Natural killer cell (primary cell): ENCODE measurements at regions not wholly inside any gene's neighbourhood (a gene's known extent, or its start where the extent isn't known, plus 50 kb on each side); places are given as distances from the start of the nearest gene placed in this dataset.

Experiments
- ATAC-seq, 3 donors: fragments of 150-1000 bp in 2 of 3; fragments of 200-7000 bp in 1 of 3; cut with Tn5 transposase; 1 replicate in 1 of 3; 2 replicates in 2 of 3; pipeline ENCODE4 v1.10.0; 2021; ENCODE audit warnings: mild to moderate bottlenecking in 2 of 3, moderate library complexity in 2 of 3
- DNase-seq, 2 donors: peaks; one replicate each; pipeline versions ENCODE4 v3.0.0 to v3.0.0-alpha.2; 2013 to 2021; ENCODE audit warnings: mixed read lengths in 1 of 2
- H3K27ac ChIP-seq: one replicate; pipeline ENCODE4 v1.5.1; 2013; ENCODE audit warnings: mild to moderate bottlenecking, low read length
- H3K27me3 ChIP-seq: one replicate; pipeline ENCODE4 v1.6.1; 2013; ENCODE audit warnings: low read length; ENCODE audit not compliant: control insufficient read depth, insufficient read depth
- H3K36me3 ChIP-seq: one replicate; pipeline ENCODE4 v1.6.1; 2013; ENCODE audit warnings: low read length; ENCODE audit not compliant: control insufficient read depth, insufficient read depth
- H3K4me1 ChIP-seq: one replicate; pipeline ENCODE4 v1.6.1; 2013; ENCODE audit warnings: low read length; ENCODE audit not compliant: control insufficient read depth, insufficient read depth
- H3K4me3 ChIP-seq: one replicate; pipeline ENCODE4 v1.5.1; 2013; ENCODE audit warnings: low read length
- H3K9me3 ChIP-seq: one replicate; pipeline ENCODE4 v1.6.1; 2013; ENCODE audit warnings: low read length; ENCODE audit not compliant: control insufficient read depth, insufficient read depth
- H3K27ac Mint-ChIP-seq, 2 donors: one replicate each; pipeline ENCODE4 v1.8.0; 2022; ENCODE audit warnings: mild to moderate bottlenecking in 2 of 2, mixed read lengths in 2 of 2, moderate library complexity in 1 of 2
- H3K27me3 Mint-ChIP-seq, 2 donors: one replicate each; pipeline ENCODE4 v1.8.0; 2022; ENCODE audit warnings: low read depth in 2 of 2, mixed read lengths in 2 of 2
- H3K36me3 Mint-ChIP-seq: one replicate; pipeline ENCODE4 v1.8.0; 2022; ENCODE audit warnings: mixed read lengths
- H3K4me1 Mint-ChIP-seq, 2 donors: one replicate each; pipeline ENCODE4 v1.8.0; 2022; ENCODE audit warnings: mixed read lengths in 2 of 2
- H3K4me3 Mint-ChIP-seq: one replicate; pipeline ENCODE4 v1.8.0; 2022; ENCODE audit warnings: mild to moderate bottlenecking, moderate library complexity, mixed read lengths
- H3K9me3 Mint-ChIP-seq, 2 donors: one replicate each; pipeline ENCODE4 v1.8.0; 2022; ENCODE audit warnings: mixed read lengths in 2 of 2
- WGBS: methylation state at CpG from one replicate; pipeline ENCODE4 v1.1.7; 2013; ENCODE audit warnings: missing lambda C conversion rate; ENCODE audit not compliant: insufficient coverage; 5-methylcytosine and 5-hydroxymethylcytosine counted together
- intact Hi-C: fragments of 100-400 bp; cut with micrococcal nuclease; formaldehyde crosslinking; loops from one replicate; pipeline ENCODE4 v1.14.2; 2022
- TF ChIP-seq, protein P1 (sequence below): fragments of 200-600 bp; IDR thresholded peaks from one replicate; pipeline ENCODE4 v1.8.0; 2022; ENCODE audit warnings: antibody characterized with exemption

DNA sequence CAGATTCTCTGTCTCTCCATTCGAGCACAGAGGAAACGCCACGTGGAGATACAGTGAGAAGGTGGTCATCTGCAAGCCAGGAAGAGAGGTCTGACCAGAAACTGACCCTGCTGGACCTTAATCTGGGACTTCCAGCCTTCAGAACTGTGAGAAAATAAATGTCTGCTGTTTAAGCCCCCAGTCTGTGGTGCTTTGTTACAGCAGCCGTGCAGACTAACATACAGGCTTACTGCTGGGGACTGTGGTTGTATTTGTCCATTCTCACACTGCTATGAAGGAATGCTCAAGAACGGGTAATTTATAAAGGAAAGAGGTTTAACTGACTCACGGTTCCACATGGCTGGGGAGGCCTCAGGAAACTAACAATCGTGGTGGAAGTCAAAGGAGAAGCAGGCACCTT, 432.7 kb downstream of the IRS1 start:
- Mint-ChIP-seq H3K27me3 (no peaks in the 10 kb centered on the region), H3K36me3 (no peaks in the 10 kb centered on the region), H3K4me3 (no peak overlapping the region), H3K9me3 (peaks cover 6 to 15% of the 10 kb centered on the region in 2 donors), H3K27ac (no peak overlapping the region), H3K4me1 (no peaks in the 10 kb centered on the region)
- WGBS = 58% methylated on average over 7 of the region's 7 CpGs
- DNase-seq (no peak), ATAC-seq (no peak)
- no peaks in the 10 kb centered on the region for H3K4me1 ChIP-seq
- no peaks in the 10 kb centered on the region for H3K36me3 ChIP-seq
- H3K27ac ChIP-seq = no peak overlapping the region
- H3K27me3 ChIP-seq = no peaks in the 10 kb centered on the region
- intact Hi-C loops = no loop called here
- H3K4me3 ChIP-seq = no peak overlapping the region
- no peaks in the 10 kb centered on the region for H3K9me3 ChIP-seq
- TF ChIP-seq, protein P1, sequence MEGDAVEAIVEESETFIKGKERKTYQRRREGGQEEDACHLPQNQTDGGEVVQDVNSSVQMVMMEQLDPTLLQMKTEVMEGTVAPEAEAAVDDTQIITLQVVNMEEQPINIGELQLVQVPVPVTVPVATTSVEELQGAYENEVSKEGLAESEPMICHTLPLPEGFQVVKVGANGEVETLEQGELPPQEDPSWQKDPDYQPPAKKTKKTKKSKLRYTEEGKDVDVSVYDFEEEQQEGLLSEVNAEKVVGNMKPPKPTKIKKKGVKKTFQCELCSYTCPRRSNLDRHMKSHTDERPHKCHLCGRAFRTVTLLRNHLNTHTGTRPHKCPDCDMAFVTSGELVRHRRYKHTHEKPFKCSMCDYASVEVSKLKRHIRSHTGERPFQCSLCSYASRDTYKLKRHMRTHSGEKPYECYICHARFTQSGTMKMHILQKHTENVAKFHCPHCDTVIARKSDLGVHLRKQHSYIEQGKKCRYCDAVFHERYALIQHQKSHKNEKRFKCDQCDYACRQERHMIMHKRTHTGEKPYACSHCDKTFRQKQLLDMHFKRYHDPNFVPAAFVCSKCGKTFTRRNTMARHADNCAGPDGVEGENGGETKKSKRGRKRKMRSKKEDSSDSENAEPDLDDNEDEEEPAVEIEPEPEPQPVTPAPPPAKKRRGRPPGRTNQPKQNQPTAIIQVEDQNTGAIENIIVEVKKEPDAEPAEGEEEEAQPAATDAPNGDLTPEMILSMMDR = no peak

DNA sequence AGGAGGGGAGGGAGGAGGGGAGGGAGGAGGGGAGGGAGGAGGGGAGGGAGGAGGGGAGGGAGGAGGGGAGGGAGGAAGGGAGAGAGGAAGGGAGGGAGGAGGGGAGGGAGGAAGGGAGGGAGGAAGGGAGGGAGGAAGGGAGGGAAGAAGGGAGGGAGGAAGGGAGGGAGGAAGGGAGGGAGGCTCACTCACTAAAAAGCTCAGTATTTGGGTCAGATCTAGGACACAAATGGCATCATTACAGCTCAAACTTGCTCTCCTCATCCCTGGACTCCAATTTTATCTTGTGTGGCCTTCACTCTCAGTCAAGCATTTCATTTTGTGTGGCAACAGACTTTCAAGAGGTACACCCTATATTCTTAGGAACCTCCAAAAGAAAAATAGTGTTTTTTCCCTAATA, 435.4 kb downstream of the IRS1 start:
- H3K36me3 ChIP-seq = no peaks in the 10 kb centered on the region
- Mint-ChIP-seq H3K4me3 (no peak overlapping the region), H3K27ac (no peak overlapping the region), H3K36me3 (no peaks in the 10 kb centered on the region), H3K27me3 (no peaks in the 10 kb centered on the region), H3K4me1 (no peaks in the 10 kb centered on the region), H3K9me3 (peaks cover 10 to 11% of the 10 kb centered on the region in 2 donors)
- H3K27me3 ChIP-seq = no peaks in the 10 kb centered on the region
- TF ChIP-seq, protein P1 = no peak
- H3K27ac ChIP-seq = no peak overlapping the region
- intact Hi-C loops = no loop called here
- H3K4me3 ChIP-seq = no peak overlapping the region
- no peak for ATAC-seq
- no peaks in the 10 kb centered on the region for H3K9me3 ChIP-seq
- no peaks in the 10 kb centered on the region for H3K4me1 ChIP-seq
- no peak for DNase-seq

DNA sequence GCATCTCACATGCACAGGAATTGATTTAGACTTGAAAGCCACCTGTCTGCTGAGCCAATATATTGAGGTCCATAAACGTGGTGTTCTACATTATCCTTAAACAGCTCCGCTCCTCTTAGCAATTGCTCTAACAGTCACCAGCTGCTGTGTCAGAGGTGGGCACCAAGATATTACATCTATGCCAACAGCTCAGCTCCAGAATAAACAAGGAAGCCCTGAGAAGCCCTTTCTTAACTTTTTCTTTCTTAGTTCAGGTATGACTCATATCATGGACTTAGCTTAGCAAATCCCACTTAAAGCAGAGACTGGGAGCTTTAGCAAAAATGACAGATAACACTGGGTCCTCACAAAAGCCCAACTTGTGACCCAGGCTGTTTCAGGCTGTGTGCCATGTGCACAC, 436.6 kb downstream of the IRS1 start:
- no peak overlapping the region for H3K27ac Mint-ChIP-seq
- TF ChIP-seq, protein P1 = no peak
- no peaks in the 10 kb centered on the region for H3K4me1 Mint-ChIP-seq
- Histone ChIP-seq H3K4me1 (no peaks in the 10 kb centered on the region), H3K27me3 (no peaks in the 10 kb centered on the region), H3K9me3 (no peaks in the 10 kb centered on the region), H3K4me3 (no peak overlapping the region), H3K36me3 (no peaks in the 10 kb centered on the region), H3K27ac (no peak overlapping the region)
- H3K36me3 Mint-ChIP-seq = no peaks in the 10 kb centered on the region
- H3K4me3 Mint-ChIP-seq = no peak overlapping the region
- peaks cover 8 to 10% of the 10 kb centered on the region in 2 donors for H3K9me3 Mint-ChIP-seq
- no peaks in the 10 kb centered on the region for H3K27me3 Mint-ChIP-seq
- intact Hi-C loops = no loop called here
- ATAC-seq (no peak), DNase-seq (no peak)
- 78% methylated on average over 2 of the region's 2 CpGs for WGBS

DNA sequence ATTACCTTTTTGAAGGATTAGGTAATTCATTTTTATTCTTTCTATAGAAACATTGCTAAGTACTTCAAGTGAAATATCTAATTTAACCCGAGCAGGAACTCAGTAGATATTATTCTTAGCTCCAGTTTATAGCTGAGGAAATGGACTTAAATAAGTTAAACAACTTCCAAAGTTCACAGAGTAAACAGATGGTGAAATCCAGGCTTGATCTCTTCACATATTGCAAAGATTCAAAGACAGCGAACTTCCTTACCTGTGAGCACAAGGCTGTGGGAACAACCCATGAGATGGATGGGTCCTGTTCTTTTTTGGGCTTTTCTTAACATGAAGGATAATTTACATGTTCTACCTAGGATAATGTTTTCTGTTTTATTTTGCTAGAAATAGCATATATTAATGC, 439.0 kb downstream of the IRS1 start:
- no peaks in the 10 kb centered on the region for H3K4me1 Mint-ChIP-seq
- Histone ChIP-seq H3K27ac (no peak overlapping the region), H3K36me3 (no peaks in the 10 kb centered on the region), H3K4me1 (no peaks in the 10 kb centered on the region), H3K9me3 (no peaks in the 10 kb centered on the region), H3K27me3 (no peaks in the 10 kb centered on the region), H3K4me3 (no peak overlapping the region)
- H3K27me3 Mint-ChIP-seq = no peaks in the 10 kb centered on the region
- peaks cover 9 to 11% of the 10 kb centered on the region in 2 donors for H3K9me3 Mint-ChIP-seq
- DNase-seq (no peak), ATAC-seq (no peak)
- WGBS = 100% methylated on average over 1 of the region's 2 CpGs
- intact Hi-C loops = no loop called here
- H3K4me3 Mint-ChIP-seq = no peak overlapping the region
- H3K27ac Mint-ChIP-seq = no peak overlapping the region
- TF ChIP-seq, protein P1 = no peak
- no peaks in the 10 kb centered on the region for H3K36me3 Mint-ChIP-seq
